ENCODE measurements at regions not wholly inside any gene's neighbourhood (a gene's known extent, or its start where the extent isn't known, plus 50 kb on each side); places are given as distances from the start of the nearest gene placed in this dataset.

DNA sequence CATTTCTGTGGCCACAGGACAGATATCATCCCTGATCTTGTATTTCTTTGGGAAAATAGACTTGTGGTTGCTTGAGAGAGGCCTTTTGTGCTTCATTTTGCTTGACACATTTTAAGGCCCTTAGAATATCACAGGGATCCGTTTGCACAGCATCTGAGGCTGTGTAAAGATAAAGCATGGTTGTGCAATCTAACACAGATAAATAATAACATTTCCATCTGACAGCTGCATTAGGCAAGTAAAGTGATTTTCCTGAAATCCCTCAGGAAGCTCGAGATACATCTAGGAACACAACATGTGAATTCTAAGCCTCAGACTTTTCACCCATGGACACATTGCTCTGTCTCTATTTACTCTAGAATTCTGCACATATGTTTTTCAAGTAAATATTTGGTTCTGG, 212.8 kb upstream of the ADAMTSL1 start:
- TF ChIP-seq CREB1 (CRISPR knock-in tag; IDR thresholded peaks at IDR 0.05) (no peak), CTCF (IDR thresholded peaks at IDR 0.05) (no peak), CBFB (CRISPR knock-in tag; IDR thresholded peaks at IDR 0.05; ENCODE audit: low read depth) (no peak), ZNF416 (CRISPR knock-in tag; IDR thresholded peaks at IDR 0.05) (no peak), RELA (CRISPR knock-in tag; IDR thresholded peaks at IDR 0.05; ENCODE audit: borderline replicate concordance) (no peak), ELF4 (CRISPR knock-in tag; IDR thresholded peaks at IDR 0.05; ENCODE audit: low read depth) (no peak), ZNF281 (CRISPR knock-in tag; IDR thresholded peaks at IDR 0.05) (no peak), ZBTB21 (CRISPR knock-in tag; IDR thresholded peaks at IDR 0.05; ENCODE audit: borderline replicate concordance) (no peak), ATF1 (CRISPR knock-in tag; IDR thresholded peaks at IDR 0.05) (no peak)
- TF ChIP-seq, protein P1, sequence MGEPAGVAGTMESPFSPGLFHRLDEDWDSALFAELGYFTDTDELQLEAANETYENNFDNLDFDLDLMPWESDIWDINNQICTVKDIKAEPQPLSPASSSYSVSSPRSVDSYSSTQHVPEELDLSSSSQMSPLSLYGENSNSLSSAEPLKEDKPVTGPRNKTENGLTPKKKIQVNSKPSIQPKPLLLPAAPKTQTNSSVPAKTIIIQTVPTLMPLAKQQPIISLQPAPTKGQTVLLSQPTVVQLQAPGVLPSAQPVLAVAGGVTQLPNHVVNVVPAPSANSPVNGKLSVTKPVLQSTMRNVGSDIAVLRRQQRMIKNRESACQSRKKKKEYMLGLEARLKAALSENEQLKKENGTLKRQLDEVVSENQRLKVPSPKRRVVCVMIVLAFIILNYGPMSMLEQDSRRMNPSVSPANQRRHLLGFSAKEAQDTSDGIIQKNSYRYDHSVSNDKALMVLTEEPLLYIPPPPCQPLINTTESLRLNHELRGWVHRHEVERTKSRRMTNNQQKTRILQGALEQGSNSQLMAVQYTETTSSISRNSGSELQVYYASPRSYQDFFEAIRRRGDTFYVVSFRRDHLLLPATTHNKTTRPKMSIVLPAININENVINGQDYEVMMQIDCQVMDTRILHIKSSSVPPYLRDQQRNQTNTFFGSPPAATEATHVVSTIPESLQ (CRISPR knock-in tag; IDR thresholded peaks at IDR 0.05): no peak

All from WTC11 (cell line).